Stimulated activated CD4-positive, alpha-beta T cell treated with anti-CD3 and anti-CD28 coated beads, TNF-alpha, amount 100 ng/mL, for 48 hours (primary cell): ENCODE measurements at regions not wholly inside any gene's neighbourhood (a gene's known extent, or its start where the extent isn't known, plus 50 kb on each side); places are given as distances from the start of the nearest gene placed in this dataset.

ENCODE experiments used
- DNase-seq, 3 donors: peaks; one replicate each; pipeline ENCODE4 v3.0.0-alpha.2; 2020; ENCODE audit warnings: low read depth in 3 of 3

- no peak for DNase-seq
Observed at GRCh38 chr4:23741681-23742191, 148.1 kb downstream of the PPARGC1A start.

GRCh38 chr4:23737571-23737970, 152.3 kb downstream of the PPARGC1A start:
- no peak for DNase-seq

- DNase-seq: no peak
Observed at GRCh38 chr4:23736466-23736865, 153.4 kb downstream of the PPARGC1A start.

- DNase-seq: no peak
Observed at GRCh38 chr4:23734000-23734399, 155.8 kb downstream of the PPARGC1A start.

GRCh38 chr4:23733476-23733875, 156.4 kb downstream of the PPARGC1A start:
- DNase-seq: no peak

GRCh38 chr4:23730998-23731397, 158.8 kb downstream of the PPARGC1A start:
- no peak for DNase-seq

- no peak for DNase-seq
Observed at GRCh38 chr4:23728971-23729370, 160.9 kb downstream of the PPARGC1A start.

- DNase-seq: no peak
Observed at GRCh38 chr4:23728393-23728792, 161.5 kb downstream of the PPARGC1A start.

GRCh38 chr4:23720556-23720955, 169.3 kb downstream of the PPARGC1A start:
- DNase-seq: no peak

GRCh38 chr4:23718435-23718834, 171.4 kb downstream of the PPARGC1A start:
- DNase-seq: no peak

- no peak for DNase-seq
Observed at GRCh38 chr4:23717528-23718248, 172.2 kb downstream of the PPARGC1A start.

- DNase-seq: no peak
Observed at GRCh38 chr4:23710298-23710697, 179.5 kb downstream of the PPARGC1A start.

- DNase-seq: no peak
Observed at GRCh38 chr4:23707652-23708026, 182.2 kb downstream of the PPARGC1A start.

- no peak for DNase-seq
Observed at GRCh38 chr4:23706972-23707651, 182.7 kb downstream of the PPARGC1A start.

- no peak for DNase-seq
Observed at GRCh38 chr4:23700197-23700596, 189.7 kb downstream of the PPARGC1A start.

GRCh38 chr4:23697722-23698121, 192.1 kb downstream of the PPARGC1A start:
- DNase-seq: no peak

- DNase-seq: no peak
Observed at GRCh38 chr4:23697001-23697528, 192.8 kb downstream of the PPARGC1A start.

- no peak for DNase-seq
Observed at GRCh38 chr4:23686169-23686897, 203.5 kb downstream of the PPARGC1A start.

GRCh38 chr4:23685471-23685870, 204.4 kb downstream of the PPARGC1A start:
- DNase-seq: no peak

- DNase-seq: no peak
Observed at GRCh38 chr4:23680671-23681518, 209.0 kb downstream of the PPARGC1A start.

- DNase-seq: no peak
Observed at GRCh38 chr4:23674694-23675093, 215.2 kb downstream of the PPARGC1A start.
